CD4-positive, alpha-beta T cell (primary cell): ENCODE measurements at regions not wholly inside any gene's neighbourhood (a gene's known extent, or its start where the extent isn't known, plus 50 kb on each side); places are given as distances from the start of the nearest gene placed in this dataset.
"Not testable (repeated sequence)": the region's sequence is repeated elsewhere in the genome, so short reads cannot be mapped to it uniquely, and the experiment has no call there.

Experiments used
- ATAC-seq: fragments of 200-7000 bp; cut with Tn5 transposase; one replicate; pipeline ENCODE4 v1.10.0; 2022; ENCODE audit warnings: mild to moderate bottlenecking; ENCODE audit not compliant: poor library complexity
- CTCF ChIA-PET: fragments of 350-600 bp; sonication (Branson Sonifier 250); formaldehyde crosslinking; loops from one replicate; lab custom pipeline; 2021; ENCODE audit warnings: antibody characterized with exemption, inconsistent platforms; lab: Charles Lee
- POLR2A ChIA-PET: fragments of 350-600 bp; sonication (Branson Sonifier 250); formaldehyde crosslinking; loops from one replicate; lab custom pipeline; 2021; ENCODE audit warnings: antibody characterized with exemption, inconsistent platforms; lab: Charles Lee
- DNase-seq, 14 experiments: peaks; one replicate each; pipeline ENCODE4 v3.0.0-alpha.2; 2013 to 2020; ENCODE audit warnings: mixed read lengths in 2 of 14
- H3K27ac ChIP-seq, 2 donors: one replicate each; pipeline versions ENCODE4 v1.5.1 to v1.7.0; 2013; ENCODE audit warnings: low read length in 2 of 2, low read depth in 1 of 2, mild to moderate bottlenecking in 1 of 2
- H3K27me3 ChIP-seq, 2 experiments: 1 replicate in 1 of 2; 2 replicates in 1 of 2; pipeline versions ENCODE4 v1.6.1 to v1.7.0; 2013; ENCODE audit warnings: low read length in 2 of 2, control low read depth in 1 of 2, mild to moderate bottlenecking in 1 of 2, moderate library complexity in 1 of 2; ENCODE audit not compliant: insufficient read depth in 2 of 2, control insufficient read depth in 1 of 2
- H3K36me3 ChIP-seq: one replicate; pipeline ENCODE4 v1.6.1; 2013; ENCODE audit warnings: low read length, control low read depth; ENCODE audit not compliant: insufficient read depth
- H3K4me1 ChIP-seq: one replicate; pipeline ENCODE4 v1.6.1; 2013; ENCODE audit warnings: low read length, control low read depth; ENCODE audit not compliant: insufficient read depth
- H3K4me3 ChIP-seq: one replicate; pipeline ENCODE4 v1.5.1; 2013; ENCODE audit warnings: mild to moderate bottlenecking, low read length, moderate library complexity
- H3K9me3 ChIP-seq, 2 experiments: 1 replicate in 1 of 2; 2 replicates in 1 of 2; pipeline versions ENCODE4 v1.6.1 to v1.7.0; 2013; ENCODE audit warnings: low read length in 2 of 2, mild to moderate bottlenecking in 2 of 2, control low read depth in 1 of 2, moderate library complexity in 1 of 2; ENCODE audit not compliant: control insufficient read depth in 1 of 2, insufficient read depth in 1 of 2
- H3K27ac Mint-ChIP-seq: one replicate; pipeline ENCODE4 v1.8.0; 2020; ENCODE audit warnings: mixed read lengths
- H3K27me3 Mint-ChIP-seq: one replicate; pipeline ENCODE4 v1.8.0; 2021; ENCODE audit warnings: mixed read lengths
- H3K36me3 Mint-ChIP-seq: one replicate; pipeline ENCODE4 v1.8.0; 2021; ENCODE audit warnings: low read depth, mixed read lengths
- H3K4me1 Mint-ChIP-seq: one replicate; pipeline ENCODE4 v1.8.0; 2021; ENCODE audit warnings: low read depth, mixed read lengths
- H3K4me3 Mint-ChIP-seq: one replicate; pipeline ENCODE4 v1.8.0; 2020; ENCODE audit warnings: mild to moderate bottlenecking, mixed read lengths
- H3K9me3 Mint-ChIP-seq: one replicate; pipeline ENCODE4 v1.8.0; 2020; ENCODE audit warnings: mixed read lengths
- intact Hi-C, 2 experiments: fragments of 100-400 bp; cut with DNase I in 1 of 2; cut with micrococcal nuclease in 1 of 2; formaldehyde crosslinking; loops; one replicate each; pipeline versions ENCODE4 v1.15.1 to v1.9.0; 2023 to 2025; cut with DNase I, micrococcal nuclease
- TF ChIP-seq, protein P1 (sequence below): fragments of 200-600 bp; IDR thresholded peaks from one replicate; pipeline ENCODE4 v1.8.0; 2022; ENCODE audit warnings: antibody characterized with exemption, mild to moderate bottlenecking

DNA sequence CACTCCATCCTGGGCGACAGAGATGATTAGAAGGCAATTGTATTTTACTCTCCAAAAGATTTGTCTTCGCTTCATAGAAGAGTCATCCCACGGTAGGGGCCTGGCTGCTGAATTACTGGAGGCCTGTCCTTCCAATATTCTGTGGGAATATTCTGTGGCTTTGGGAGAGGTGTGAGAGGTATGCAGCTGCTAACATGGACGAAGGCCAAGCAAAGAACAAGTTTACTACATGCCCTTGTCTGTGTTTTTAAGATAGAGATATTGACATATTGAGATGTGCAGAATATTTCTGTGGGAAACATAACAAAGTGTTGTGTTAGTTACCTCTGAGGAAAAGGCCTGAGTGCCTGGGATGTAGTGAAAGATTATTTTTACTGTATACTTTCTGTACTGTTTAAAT lies 71.8 kb upstream of the SMIM15 start:
- TF ChIP-seq, protein P1, sequence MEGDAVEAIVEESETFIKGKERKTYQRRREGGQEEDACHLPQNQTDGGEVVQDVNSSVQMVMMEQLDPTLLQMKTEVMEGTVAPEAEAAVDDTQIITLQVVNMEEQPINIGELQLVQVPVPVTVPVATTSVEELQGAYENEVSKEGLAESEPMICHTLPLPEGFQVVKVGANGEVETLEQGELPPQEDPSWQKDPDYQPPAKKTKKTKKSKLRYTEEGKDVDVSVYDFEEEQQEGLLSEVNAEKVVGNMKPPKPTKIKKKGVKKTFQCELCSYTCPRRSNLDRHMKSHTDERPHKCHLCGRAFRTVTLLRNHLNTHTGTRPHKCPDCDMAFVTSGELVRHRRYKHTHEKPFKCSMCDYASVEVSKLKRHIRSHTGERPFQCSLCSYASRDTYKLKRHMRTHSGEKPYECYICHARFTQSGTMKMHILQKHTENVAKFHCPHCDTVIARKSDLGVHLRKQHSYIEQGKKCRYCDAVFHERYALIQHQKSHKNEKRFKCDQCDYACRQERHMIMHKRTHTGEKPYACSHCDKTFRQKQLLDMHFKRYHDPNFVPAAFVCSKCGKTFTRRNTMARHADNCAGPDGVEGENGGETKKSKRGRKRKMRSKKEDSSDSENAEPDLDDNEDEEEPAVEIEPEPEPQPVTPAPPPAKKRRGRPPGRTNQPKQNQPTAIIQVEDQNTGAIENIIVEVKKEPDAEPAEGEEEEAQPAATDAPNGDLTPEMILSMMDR, result no peak
- Mint-ChIP-seq H3K27ac (no peak overlapping the region), H3K4me3 (no peak overlapping the region), H3K4me1 (no peaks in the 10 kb centered on the region), H3K9me3 (no peaks in the 10 kb centered on the region), H3K36me3 (no peaks in the 10 kb centered on the region), H3K27me3 (peaks cover 8% of the 10 kb centered on the region)
- intact Hi-C loops, result no loop called here
- Histone ChIP-seq H3K36me3 (no peaks in the 10 kb centered on the region), H3K4me1 (no peaks in the 10 kb centered on the region), H3K4me3 (no peak overlapping the region), H3K27ac (no peak overlapping the region), H3K27me3 (peaks cover 3 to 4% of the 10 kb centered on the region in 2 experiments), H3K9me3 (peaks cover 0 to 9% of the 10 kb centered on the region in 2 experiments)
- ChIA-PET POLR2A (no interaction called here), CTCF (interaction anchor here (0.6 kb wide), 1 partner anchor 99 kb away, joined by 3 read pairs; no protein-coding TSS in a partner anchor)
- no peak for DNase-seq
- no peak for ATAC-seq

DNA sequence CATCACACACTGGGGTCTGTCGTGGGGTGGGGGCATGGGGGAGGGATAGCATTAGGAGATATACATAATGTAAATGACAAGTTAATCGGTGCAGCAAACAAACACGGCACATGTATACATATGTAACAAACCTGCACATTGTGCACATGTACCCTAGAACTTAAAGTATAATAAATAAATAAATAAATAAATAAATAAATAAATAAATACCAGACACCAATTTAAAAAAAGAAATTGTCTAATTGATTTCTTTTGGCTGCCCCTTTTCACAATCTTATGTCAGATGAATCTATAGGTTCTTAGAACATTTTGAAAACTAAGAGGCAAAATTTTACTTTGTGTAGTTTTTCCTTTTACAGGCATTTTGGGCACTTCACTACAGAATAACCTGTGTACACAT lies 74.4 kb upstream of the SMIM15 start:
- CTCF ChIA-PET, H3K4me1 Mint-ChIP-seq, H3K9me3 Mint-ChIP-seq, H3K4me3 Mint-ChIP-seq, H3K4me1 ChIP-seq, POLR2A ChIA-PET, H3K9me3 ChIP-seq, H3K4me3 ChIP-seq, H3K27ac ChIP-seq, H3K36me3 Mint-ChIP-seq, intact Hi-C loops, H3K36me3 ChIP-seq, ATAC-seq, H3K27ac Mint-ChIP-seq, DNase-seq, H3K27me3 ChIP-seq: not testable (repeated sequence)
- peaks cover 18% of the 10 kb centered on the region for H3K27me3 Mint-ChIP-seq

DNA sequence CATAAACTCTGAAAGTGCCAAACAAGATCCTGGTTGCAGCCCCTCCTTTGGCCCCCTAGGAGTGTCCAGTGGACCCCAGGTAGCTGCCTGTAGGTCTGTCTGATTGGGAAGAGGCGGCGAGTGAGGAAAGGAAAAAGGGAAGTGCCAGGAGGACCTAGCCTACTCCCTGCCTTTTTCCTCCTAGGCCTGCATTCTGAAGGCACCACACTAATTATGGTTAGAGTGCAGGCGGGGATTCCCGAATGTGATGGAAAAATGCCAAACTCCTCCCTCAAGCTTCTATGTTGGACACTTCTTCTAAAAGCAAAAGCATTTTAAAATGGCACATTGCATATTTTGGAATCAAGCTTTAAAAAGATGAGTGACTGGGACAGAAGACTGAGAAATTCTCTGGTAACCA lies 83.2 kb upstream of the SMIM15 start:
- Mint-ChIP-seq H3K27me3 (peaks cover 7% of the 10 kb centered on the region), H3K36me3 (no peaks in the 10 kb centered on the region), H3K9me3 (peaks cover 8% of the 10 kb centered on the region), H3K4me3 (no peak overlapping the region), H3K4me1 (no peaks in the 10 kb centered on the region), H3K27ac (no peak overlapping the region)
- Histone ChIP-seq H3K4me3 (no peak overlapping the region), H3K4me1 (no peaks in the 10 kb centered on the region), H3K36me3 (no peaks in the 10 kb centered on the region), H3K9me3 (no peaks in the 10 kb centered on the region), H3K27me3 (no peaks in the 10 kb centered on the region), H3K27ac (no peak overlapping the region)
- ChIA-PET POLR2A (no interaction called here), CTCF (no interaction called here)
- TF ChIP-seq, protein P1, result no peak
- ATAC-seq (no peak), DNase-seq (no peak)
- intact Hi-C loops, result no loop called here

DNA sequence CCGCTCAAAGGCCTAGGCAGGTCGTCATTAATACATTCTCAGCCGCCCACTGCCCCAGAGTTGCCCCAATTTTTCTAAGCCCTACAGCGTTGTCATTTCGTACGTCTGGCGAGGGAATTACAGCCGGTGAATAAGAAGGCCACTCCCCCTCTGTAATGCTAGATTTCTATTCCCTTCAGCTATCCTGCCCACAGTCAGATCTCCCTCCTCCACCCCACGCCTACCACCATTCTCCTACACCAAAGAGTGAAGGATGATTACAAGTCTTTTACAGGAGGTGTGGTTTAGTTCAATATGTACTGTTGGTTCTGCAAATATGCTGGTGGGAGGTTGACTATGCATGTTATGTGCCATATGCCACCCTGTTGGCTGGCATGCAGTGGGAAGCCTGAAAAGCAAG lies 83.7 kb upstream of the SMIM15 start:
- ATAC-seq (no peak), DNase-seq (no peak)
- intact Hi-C loops, result no loop called here
- TF ChIP-seq, protein P1, result no peak
- Histone ChIP-seq H3K36me3 (no peaks in the 10 kb centered on the region), H3K27ac (no peak overlapping the region), H3K4me1 (no peaks in the 10 kb centered on the region), H3K27me3 (no peaks in the 10 kb centered on the region), H3K9me3 (no peaks in the 10 kb centered on the region), H3K4me3 (no peak overlapping the region)
- ChIA-PET CTCF (no interaction called here), POLR2A (no interaction called here)
- Mint-ChIP-seq H3K36me3 (no peaks in the 10 kb centered on the region), H3K4me3 (no peak overlapping the region), H3K9me3 (peaks cover 8% of the 10 kb centered on the region), H3K27ac (no peak overlapping the region), H3K4me1 (no peaks in the 10 kb centered on the region), H3K27me3 (peaks cover 7% of the 10 kb centered on the region)
